ENCODE measurements at regions not wholly inside any gene's neighbourhood (a gene's known extent, or its start where the extent isn't known, plus 50 kb on each side); places are given as distances from the start of the nearest gene placed in this dataset.

GRCh38 chr1:72847651-72848050 is 565.3 kb upstream of the NEGR1 start:
- Mint-ChIP-seq H3K27ac (no peak overlapping the region), H3K36me3 (no peaks in the 10 kb centered on the region), H3K27me3 (ENCODE audit: low read depth in 2 of 2) (no peaks in the 10 kb centered on the region), H3K9me3 (peaks cover 4 to 14% of the 10 kb centered on the region in 2 donors), H3K4me1 (no peaks in the 10 kb centered on the region), H3K4me3 (no peak overlapping the region)
- Histone ChIP-seq H3K4me1 (ENCODE audit: control insufficient read depth, insufficient read depth, low read length) (no peaks in the 10 kb centered on the region), H3K9me3 (ENCODE audit: control insufficient read depth, insufficient read depth, low read length) (peaks cover 2% of the 10 kb centered on the region), H3K4me3 (ENCODE audit: low read length) (no peak overlapping the region), H3K27me3 (ENCODE audit: control insufficient read depth, insufficient read depth, low read length) (no peaks in the 10 kb centered on the region), H3K27ac (ENCODE audit: low read length) (no peak overlapping the region), H3K36me3 (ENCODE audit: control insufficient read depth, insufficient read depth, low read length) (no peaks in the 10 kb centered on the region)
- intact Hi-C loops (cut with micrococcal nuclease): no loop called here
- WGBS (ENCODE audit: insufficient coverage): 83% methylated on average over 3 of the region's 3 CpGs
- no peak for ATAC-seq
- DNase-seq: no peak
- TF ChIP-seq CTCF (IDR thresholded peaks at IDR 0.05): no peak

GRCh38 chr1:72846476-72847278 is 564.3 kb upstream of the NEGR1 start:
- intact Hi-C loops (cut with micrococcal nuclease): no loop called here
- Mint-ChIP-seq H3K27me3 (ENCODE audit: low read depth in 2 of 2) (no peaks in the 10 kb centered on the region), H3K4me1 (no peaks in the 10 kb centered on the region), H3K27ac (no peak overlapping the region), H3K36me3 (no peaks in the 10 kb centered on the region), H3K4me3 (no peak overlapping the region), H3K9me3 (peaks cover 7 to 13% of the 10 kb centered on the region in 2 donors)
- no peaks in the 10 kb centered on the region for H3K36me3 ChIP-seq (ENCODE audit: control insufficient read depth, insufficient read depth, low read length)
- DNase-seq (no peak), ATAC-seq (no peak)
- H3K9me3 ChIP-seq (ENCODE audit: control insufficient read depth, insufficient read depth, low read length): peaks cover 2% of the 10 kb centered on the region
- WGBS (ENCODE audit: insufficient coverage): 70% methylated on average over 2 of the region's 2 CpGs
- H3K27me3 ChIP-seq (ENCODE audit: control insufficient read depth, insufficient read depth, low read length): no peaks in the 10 kb centered on the region
- no peak for TF ChIP-seq CTCF (IDR thresholded peaks at IDR 0.05)
- no peak overlapping the region for H3K4me3 ChIP-seq (ENCODE audit: low read length)
- no peaks in the 10 kb centered on the region for H3K4me1 ChIP-seq (ENCODE audit: control insufficient read depth, insufficient read depth, low read length)
- no peak overlapping the region for H3K27ac ChIP-seq (ENCODE audit: low read length)

GRCh38 chr1:72845981-72846380 is 563.6 kb upstream of the NEGR1 start:
- peaks cover 5 to 10% of the 10 kb centered on the region in 2 donors for H3K9me3 Mint-ChIP-seq
- Histone ChIP-seq H3K4me3 (ENCODE audit: low read length) (no peak overlapping the region), H3K9me3 (ENCODE audit: control insufficient read depth, insufficient read depth, low read length) (peaks cover 2% of the 10 kb centered on the region), H3K27ac (ENCODE audit: low read length) (no peak overlapping the region), H3K36me3 (ENCODE audit: control insufficient read depth, insufficient read depth, low read length) (no peaks in the 10 kb centered on the region), H3K27me3 (ENCODE audit: control insufficient read depth, insufficient read depth, low read length) (no peaks in the 10 kb centered on the region), H3K4me1 (ENCODE audit: control insufficient read depth, insufficient read depth, low read length) (no peaks in the 10 kb centered on the region)
- H3K27me3 Mint-ChIP-seq (ENCODE audit: low read depth in 2 of 2): no peaks in the 10 kb centered on the region
- H3K4me3 Mint-ChIP-seq: no peak overlapping the region
- ATAC-seq (no peak), DNase-seq (no peak)
- H3K27ac Mint-ChIP-seq: no peak overlapping the region
- H3K4me1 Mint-ChIP-seq: no peaks in the 10 kb centered on the region
- no peak for TF ChIP-seq CTCF (IDR thresholded peaks at IDR 0.05)
- H3K36me3 Mint-ChIP-seq: no peaks in the 10 kb centered on the region
- intact Hi-C loops (cut with micrococcal nuclease): no loop called here

- H3K4me1 Mint-ChIP-seq: no peaks in the 10 kb centered on the region
- no peaks in the 10 kb centered on the region for H3K27me3 Mint-ChIP-seq (ENCODE audit: low read depth in 2 of 2)
- no peaks in the 10 kb centered on the region for H3K4me1 ChIP-seq (ENCODE audit: control insufficient read depth, insufficient read depth, low read length)
- peaks cover under 1% of the 10 kb centered on the region for H3K9me3 ChIP-seq (ENCODE audit: control insufficient read depth, insufficient read depth, low read length)
- intact Hi-C loops (cut with micrococcal nuclease): no loop called here
- no peak for TF ChIP-seq CTCF (IDR thresholded peaks at IDR 0.05)
- WGBS (ENCODE audit: insufficient coverage): 87% methylated on average over 4 of the region's 4 CpGs
- no peak overlapping the region for H3K4me3 ChIP-seq (ENCODE audit: low read length)
- H3K9me3 Mint-ChIP-seq: peaks cover 5 to 10% of the 10 kb centered on the region in 2 donors
- H3K27ac ChIP-seq (ENCODE audit: low read length): no peak overlapping the region
- no peak overlapping the region for H3K27ac Mint-ChIP-seq
- ATAC-seq (no peak), DNase-seq (no peak)
- no peaks in the 10 kb centered on the region for H3K27me3 ChIP-seq (ENCODE audit: control insufficient read depth, insufficient read depth, low read length)
- no peaks in the 10 kb centered on the region for H3K36me3 ChIP-seq (ENCODE audit: control insufficient read depth, insufficient read depth, low read length)
- no peaks in the 10 kb centered on the region for H3K36me3 Mint-ChIP-seq
- H3K4me3 Mint-ChIP-seq: no peak overlapping the region
These were observed 563.0 kb upstream of the NEGR1 start for GRCh38 chr1:72845381-72845780.

Data from natural killer cell (primary cell).